Peyer's patch (tissue), 4 donors: ENCODE measurements at regions not wholly inside any gene's neighbourhood (a gene's known extent, or its start where the extent isn't known, plus 50 kb on each side); places are given as distances from the start of the nearest gene placed in this dataset.
"Not testable (repeated sequence)": the region's sequence is repeated elsewhere in the genome, so short reads cannot be mapped to it uniquely, and the experiment has no call there.

Source experiments
- DNase-seq, 3 donors: peaks; one replicate each; pipeline ENCODE4 v3.0.0-alpha.2; 2017 to 2019
- H3K27ac ChIP-seq, 4 donors: fragments of 200-600 bp; sonication (generic); one replicate each; pipeline ENCODE4 v1.5.1; 2016 to 2019
- H3K27me3 ChIP-seq, 2 donors: fragments of 200-600 bp; sonication (generic); one replicate each; pipeline ENCODE4 v1.5.1; 2019
- H3K36me3 ChIP-seq, 3 donors: fragments of 200-600 bp; sonication (generic); one replicate each; pipeline ENCODE4 v1.5.1; 2016 to 2019
- H3K4me1 ChIP-seq, 4 donors: fragments of 200-600 bp; sonication (generic); one replicate each; pipeline ENCODE4 v1.5.1; 2016 to 2019
- H3K4me3 ChIP-seq, 4 donors: fragments of 200-600 bp; sonication (generic); 1 replicate in 3 of 4; 2 replicates in 1 of 4; pipeline ENCODE4 v1.5.1; 2016 to 2019; ENCODE audit warnings: mild to moderate bottlenecking in 1 of 4
- H3K9me3 ChIP-seq, 4 donors: fragments of 200-600 bp; sonication (generic); one replicate each; pipeline ENCODE4 v1.5.1; 2016 to 2019; ENCODE audit warnings: mild to moderate bottlenecking in 1 of 4
- CTCF ChIP-seq, 6 experiments: fragments of 450-650 bp in 4 of 6; fragments of 200-600 bp in 2 of 6; sonication (generic) in 1 of 6; IDR thresholded peaks; one replicate each; pipeline ENCODE4 v1.5.1; 2017 to 2019; ENCODE audit warnings: antibody characterized with exemption in 6 of 6, mild to moderate bottlenecking in 3 of 6, moderate library complexity in 1 of 6
- POLR2A ChIP-seq, 2 donors: fragments of 450-650 bp; IDR thresholded peaks; one replicate each; pipeline ENCODE4 v1.5.1; 2017; ENCODE audit warnings: antibody characterized with exemption in 2 of 2, mild to moderate bottlenecking in 2 of 2, moderate library complexity in 2 of 2

GRCh38 chr9:65449423-65449822, 164.4 kb upstream of the FOXD4L5 start:
- Histone ChIP-seq H3K36me3 (no peaks in the 10 kb centered on the region), H3K27ac (no peak overlapping the region), H3K27me3 (no peaks in the 10 kb centered on the region), H3K4me1 (no peaks in the 10 kb centered on the region), H3K4me3 (no peak overlapping the region), H3K9me3 (peaks cover 0 to 3% (median 0%) of the 10 kb centered on the region in 4 donors)
- TF ChIP-seq CTCF (IDR thresholded peaks at IDR 0.05): no peak
- no peak for TF ChIP-seq POLR2A (IDR thresholded peaks at IDR 0.05)
- DNase-seq: peak in 1 of 3 donors; percentile 28

- H3K4me3 ChIP-seq, DNase-seq, H3K27ac ChIP-seq: not testable (repeated sequence)
Observed at GRCh38 chr9:65447146-65447545, 162.1 kb upstream of the FOXD4L5 start.

GRCh38 chr9:65445991-65446390, 161.0 kb upstream of the FOXD4L5 start:
- not testable (repeated sequence) for H3K27ac ChIP-seq, H3K4me1 ChIP-seq, H3K9me3 ChIP-seq, H3K27me3 ChIP-seq, H3K4me3 ChIP-seq, H3K36me3 ChIP-seq, DNase-seq

More at GRCh38 chr9:65447146-65447545, 162.1 kb upstream of the FOXD4L5 start:
- H3K4me1 ChIP-seq, H3K36me3 ChIP-seq, H3K27me3 ChIP-seq, H3K9me3 ChIP-seq: not testable (repeated sequence)

GRCh38 chr9:65444943-65445342, 159.9 kb upstream of the FOXD4L5 start:
- DNase-seq: no peak
- no peak for TF ChIP-seq CTCF (IDR thresholded peaks at IDR 0.05)
- no peak for TF ChIP-seq POLR2A (IDR thresholded peaks at IDR 0.05)
- H3K4me1 ChIP-seq: no peaks in the 10 kb centered on the region
- peaks cover 0 to 3% (median 0%) of the 10 kb centered on the region in 4 donors for H3K9me3 ChIP-seq
- H3K36me3 ChIP-seq: no peaks in the 10 kb centered on the region
- no peak overlapping the region for H3K27ac ChIP-seq
- no peaks in the 10 kb centered on the region for H3K27me3 ChIP-seq
- no peak overlapping the region for H3K4me3 ChIP-seq

- H3K36me3 ChIP-seq, H3K4me3 ChIP-seq, H3K27ac ChIP-seq, H3K4me1 ChIP-seq, H3K27me3 ChIP-seq, DNase-seq, H3K9me3 ChIP-seq: not testable (repeated sequence)
Observed at GRCh38 chr9:65442116-65442515, 157.1 kb upstream of the FOXD4L5 start.

- H3K9me3 ChIP-seq, H3K4me1 ChIP-seq, H3K27ac ChIP-seq, DNase-seq, H3K4me3 ChIP-seq, H3K27me3 ChIP-seq, H3K36me3 ChIP-seq: not testable (repeated sequence)
Observed at GRCh38 chr9:65441324-65441920, 156.4 kb upstream of the FOXD4L5 start.

GRCh38 chr9:65437724-65438123, 152.7 kb upstream of the FOXD4L5 start:
- DNase-seq: no peak
- H3K27me3 ChIP-seq: no peaks in the 10 kb centered on the region
- TF ChIP-seq POLR2A (IDR thresholded peaks at IDR 0.05): no peak
- no peak for TF ChIP-seq CTCF (IDR thresholded peaks at IDR 0.05)
- H3K27ac ChIP-seq: no peak overlapping the region
- H3K36me3 ChIP-seq: no peaks in the 10 kb centered on the region
- no peak overlapping the region for H3K4me3 ChIP-seq
- peaks cover 0 to 4% (median 0%) of the 10 kb centered on the region in 4 donors for H3K9me3 ChIP-seq
- no peaks in the 10 kb centered on the region for H3K4me1 ChIP-seq

GRCh38 chr9:65435464-65435863, 150.5 kb upstream of the FOXD4L5 start:
- no peaks in the 10 kb centered on the region for H3K36me3 ChIP-seq

More at GRCh38 chr9:65435464-65435863, 150.5 kb upstream of the FOXD4L5 start:
- TF ChIP-seq POLR2A (IDR thresholded peaks at IDR 0.05) (no peak), CTCF (IDR thresholded peaks at IDR 0.05) (no peak)
- no peak for DNase-seq
- Histone ChIP-seq H3K27me3 (no peaks in the 10 kb centered on the region), H3K4me1 (no peaks in the 10 kb centered on the region), H3K9me3 (peaks cover 0 to 6% (median 2%) of the 10 kb centered on the region in 4 donors), H3K27ac (no peak overlapping the region), H3K4me3 (no peak overlapping the region)
